NCI-H1436 treated with DMSO at 0.1 percent for 48 hours (cell line): ENCODE measurements at regions not wholly inside any gene's neighbourhood (a gene's known extent, or its start where the extent isn't known, plus 50 kb on each side); places are given as distances from the start of the nearest gene placed in this dataset.
"Not testable (repeated sequence)": the region's sequence is repeated elsewhere in the genome, so short reads cannot be mapped to it uniquely, and the experiment has no call there.

Experiments used
- DNase-seq: peaks from one replicate; lab custom pipeline; 2025; lab: John Stamatoyannopoulos, UW

DNA sequence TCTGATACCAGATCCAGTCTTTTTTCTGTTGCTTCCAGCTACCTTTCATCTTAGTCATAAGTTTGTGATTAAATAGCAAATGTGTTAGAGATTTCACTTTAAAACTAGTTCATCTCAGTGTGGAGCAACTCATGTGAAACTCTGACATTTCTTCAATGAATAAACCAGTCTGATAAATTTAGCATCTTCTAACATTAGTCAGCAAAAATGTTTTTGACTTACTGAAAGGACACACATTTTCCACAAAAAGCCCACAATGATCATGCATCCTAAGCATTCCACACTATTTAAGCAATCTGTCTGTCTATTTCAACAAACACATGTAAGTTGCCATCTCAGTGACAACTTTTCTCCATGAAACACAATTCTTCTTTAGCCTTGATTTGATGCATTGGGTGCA is 222.2 kb upstream of the SLC35B3 start:
- DNase-seq = no peak

DNA sequence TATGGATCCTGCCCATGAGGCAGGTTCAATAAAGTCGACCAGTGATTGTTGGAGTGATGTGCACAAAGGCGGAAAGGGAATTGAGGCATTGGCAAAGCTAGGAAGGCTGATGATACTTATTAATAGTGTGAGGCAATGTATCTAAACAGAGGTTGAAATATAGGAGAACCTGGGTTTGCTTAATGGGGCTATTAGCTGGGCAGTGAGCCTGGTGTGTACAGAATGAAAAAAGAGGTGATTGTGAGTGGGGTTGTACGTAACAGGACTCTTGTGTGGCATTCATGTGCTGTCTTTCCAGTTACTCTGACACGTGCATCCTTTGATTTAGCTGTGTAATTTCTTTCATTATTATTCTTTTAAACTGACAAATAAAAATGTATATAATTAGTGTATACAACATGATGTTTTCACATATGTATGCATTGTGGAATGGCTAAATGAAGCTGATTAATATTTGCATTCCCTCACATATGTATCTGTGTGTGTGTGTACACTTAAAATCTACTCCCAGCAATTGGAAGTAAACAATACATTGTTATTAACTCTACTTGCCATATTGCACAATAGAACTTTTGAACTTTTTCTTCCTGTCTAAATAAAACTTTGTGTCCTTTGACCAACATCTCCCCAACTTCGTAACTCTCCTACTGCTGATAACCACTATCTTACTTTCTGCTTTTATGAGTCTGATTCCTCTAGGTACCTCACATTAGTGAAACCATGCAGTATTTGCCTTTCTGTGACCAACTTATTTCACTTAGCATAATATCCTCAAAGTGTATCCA is 220.5 kb upstream of the SLC35B3 start:
- no peak for DNase-seq

DNA sequence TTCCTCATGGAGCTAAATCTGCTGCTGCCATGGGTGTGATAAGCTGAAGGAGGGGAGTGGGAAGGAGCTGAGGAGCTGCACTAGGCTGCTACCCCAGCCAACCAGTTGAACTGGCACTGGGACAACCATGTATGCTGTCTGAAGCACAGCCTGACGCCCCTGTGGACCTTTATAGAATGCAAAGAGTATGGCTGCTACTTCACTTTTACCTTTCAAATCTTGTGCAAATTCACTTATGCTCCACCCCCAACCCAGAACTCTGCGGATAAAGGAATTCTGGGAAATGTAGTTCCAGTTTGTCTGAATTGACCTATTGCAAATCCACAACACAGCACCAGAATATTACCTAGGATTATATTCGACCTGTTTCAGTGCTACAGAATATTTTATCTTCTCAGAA is 217.4 kb upstream of the SLC35B3 start:
- no peak for DNase-seq

DNA sequence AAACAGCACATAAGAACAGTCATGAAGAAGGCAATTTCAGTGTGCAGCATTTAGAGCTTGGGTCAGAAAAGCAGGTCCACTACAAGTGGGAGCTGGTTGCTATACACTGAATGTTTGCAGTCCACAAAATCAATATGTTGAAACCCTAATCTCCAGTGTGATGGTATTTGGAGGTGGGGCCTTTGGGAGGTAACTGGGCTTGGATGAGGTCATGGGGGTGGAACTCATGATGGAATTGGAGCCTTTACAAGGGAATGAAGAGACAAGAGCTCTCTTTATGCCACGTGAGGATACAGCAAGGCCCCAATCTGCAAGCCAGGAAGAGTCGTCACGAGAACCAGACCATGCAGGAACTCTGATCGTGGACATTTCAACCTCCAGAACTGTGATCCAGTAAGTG is 216.7 kb upstream of the SLC35B3 start:
- no peak for DNase-seq

DNA sequence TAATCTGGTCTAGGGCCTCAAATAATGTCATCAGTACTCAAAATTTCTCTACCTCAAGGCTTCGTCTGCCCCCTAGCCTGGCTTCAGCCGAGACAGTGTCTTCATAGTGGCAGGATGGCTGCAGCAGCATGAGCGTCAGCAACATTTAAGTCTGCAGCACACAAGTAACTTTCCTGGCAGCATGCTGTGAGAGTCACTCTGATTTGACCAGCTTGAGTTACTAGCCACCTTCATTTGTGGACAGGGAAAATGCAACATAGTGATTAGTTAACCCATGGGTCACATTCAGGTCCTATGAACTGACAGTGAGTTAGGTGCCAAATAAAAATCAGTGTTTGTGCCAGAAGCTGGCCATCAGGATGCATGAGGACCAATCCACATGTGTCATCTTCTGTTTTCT is 209.9 kb upstream of the SLC35B3 start:
- DNase-seq = no peak

DNA sequence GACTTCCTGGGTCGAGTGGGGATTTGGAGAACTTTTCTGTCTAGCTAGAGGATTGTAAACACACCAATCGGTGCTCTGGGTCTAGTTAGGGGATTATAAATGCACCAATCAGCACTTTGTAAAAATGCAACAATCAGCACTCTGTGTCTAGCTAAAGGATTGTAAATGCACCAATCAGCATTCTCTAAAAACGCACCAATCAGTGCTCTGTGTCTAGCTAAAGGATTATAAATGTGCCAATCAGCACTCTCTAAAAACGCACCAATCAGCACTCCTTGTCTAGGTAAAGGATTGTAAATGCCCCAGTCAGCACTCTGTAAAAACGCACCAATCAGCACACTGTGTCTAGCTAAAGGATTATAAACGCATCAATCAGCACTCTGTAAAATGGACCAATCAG is 209.0 kb upstream of the SLC35B3 start:
- no peak for DNase-seq

DNA sequence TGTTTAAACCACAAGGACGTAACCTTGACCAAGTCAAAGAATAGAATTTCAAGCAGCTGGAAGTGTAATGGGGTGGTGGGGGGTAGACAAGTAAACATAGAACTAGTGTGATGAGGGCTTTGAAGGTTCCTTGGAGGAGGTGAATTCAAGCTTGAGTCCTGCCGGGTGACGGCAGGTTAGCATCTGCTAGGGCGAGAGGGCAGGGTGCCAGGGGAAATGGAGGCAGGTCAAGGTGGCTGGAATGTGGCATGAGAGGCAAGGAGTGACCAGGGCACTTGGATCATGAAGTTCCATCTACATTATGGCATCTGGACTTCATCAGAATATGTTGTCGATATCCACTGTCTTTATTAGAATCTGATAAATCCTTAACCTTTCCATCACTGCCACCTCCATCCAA is 207.5 kb upstream of the SLC35B3 start:
- DNase-seq = no peak

DNA sequence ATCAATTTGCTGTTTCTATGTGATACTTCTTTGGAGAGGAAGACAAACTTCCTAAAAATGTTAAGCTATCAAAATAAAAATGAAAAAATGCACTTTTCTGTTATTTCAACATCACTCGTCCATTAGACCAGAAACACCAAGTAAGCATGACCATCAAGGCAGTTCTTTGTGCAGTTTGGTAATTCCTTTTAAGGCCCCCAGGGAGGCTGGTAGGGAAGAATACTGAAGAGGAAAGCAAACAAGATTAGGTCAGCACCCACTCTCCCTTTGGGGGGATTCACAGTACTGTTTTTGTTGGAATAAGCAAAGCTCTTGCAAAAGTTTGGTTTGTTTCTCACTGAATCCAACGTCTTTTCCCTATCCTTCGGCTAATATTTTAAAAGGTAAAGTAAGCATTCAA is 206.8 kb upstream of the SLC35B3 start:
- DNase-seq = no peak

DNA sequence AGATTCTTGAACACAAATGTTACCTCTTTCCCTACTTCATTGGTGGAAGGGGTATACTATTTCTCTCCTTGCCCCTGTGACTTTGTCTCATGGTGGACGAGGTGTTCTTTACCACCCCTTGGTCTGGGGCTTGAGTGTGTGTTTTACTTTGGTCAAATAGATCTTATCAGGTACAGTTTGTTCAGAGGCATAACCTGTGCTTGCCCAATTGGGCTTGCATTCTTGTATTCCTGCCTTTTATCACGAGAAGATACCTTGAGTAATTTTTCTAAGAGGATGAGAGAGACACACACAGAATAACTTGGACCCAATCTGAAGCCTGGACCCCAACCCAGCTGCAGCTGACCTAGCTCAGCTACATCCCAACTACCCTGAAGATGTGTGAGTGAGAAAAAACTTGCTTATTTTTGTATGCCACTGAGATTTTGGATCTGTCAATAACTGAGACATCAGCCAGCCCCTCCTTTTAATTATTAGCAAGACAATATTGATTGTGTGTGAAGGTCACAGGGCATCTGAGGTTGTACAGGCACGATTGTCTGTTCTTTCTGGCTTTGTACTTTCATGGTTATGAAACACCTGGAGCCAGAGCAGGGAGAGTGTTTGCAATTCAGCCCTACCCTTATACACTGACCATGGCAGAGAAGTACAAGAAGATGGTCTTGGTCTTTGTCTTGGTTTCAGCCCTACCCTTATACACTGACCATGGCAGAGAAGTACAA is 204.7 kb upstream of the SLC35B3 start:
- no peak for DNase-seq

DNA sequence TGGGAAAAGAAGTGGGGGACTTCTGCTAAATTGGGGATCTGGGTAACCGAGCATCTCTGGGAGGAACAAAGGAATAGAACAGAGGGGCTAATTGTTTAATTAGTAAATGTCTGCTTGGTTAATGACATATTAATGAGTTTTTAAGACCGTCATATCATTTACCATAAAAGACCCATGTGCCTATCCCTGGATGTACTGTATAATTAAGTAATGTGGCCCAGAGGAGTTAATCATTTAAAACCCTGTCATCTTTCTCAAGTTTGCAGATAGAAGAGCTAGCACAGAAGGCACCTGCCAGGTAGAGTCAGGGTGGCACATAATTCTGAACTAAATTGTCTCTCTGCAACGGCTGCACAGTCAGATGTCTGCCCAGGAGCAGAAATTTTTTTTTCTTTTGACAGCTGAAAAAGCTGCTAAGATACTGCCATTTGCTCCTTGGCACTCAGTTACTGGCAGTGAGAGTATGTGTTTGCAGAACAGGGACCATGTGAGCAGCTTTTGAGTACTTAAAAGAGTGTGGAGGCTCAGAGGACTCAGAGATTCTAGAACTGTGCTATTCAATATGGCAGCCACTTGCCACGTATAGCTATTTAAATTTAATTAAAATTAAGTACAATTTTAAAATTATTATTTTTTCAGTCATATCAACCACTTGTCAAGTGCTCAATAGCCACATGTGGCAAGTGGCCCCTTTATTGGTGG is 202.7 kb upstream of the SLC35B3 start:
- no peak for DNase-seq

DNA sequence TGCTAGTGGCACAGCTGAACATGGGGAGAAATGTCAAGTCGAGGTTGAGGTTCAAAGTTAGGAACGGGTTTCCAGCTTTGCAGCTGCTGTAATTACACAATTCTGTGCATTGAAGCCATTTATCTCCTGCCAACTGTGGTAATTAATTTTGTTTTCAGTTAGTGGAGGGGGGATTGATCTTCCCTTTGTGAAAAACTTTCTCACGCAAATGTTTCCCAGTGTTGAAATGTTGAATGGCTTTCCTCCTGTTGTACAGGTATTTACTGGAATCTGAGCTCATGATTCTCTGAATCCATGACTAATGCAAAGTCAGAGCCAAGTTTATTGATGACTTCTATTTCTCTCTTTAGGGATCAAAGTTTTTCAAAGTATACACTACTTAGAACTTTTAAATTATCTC is 198.4 kb upstream of the SLC35B3 start:
- no peak for DNase-seq

DNA sequence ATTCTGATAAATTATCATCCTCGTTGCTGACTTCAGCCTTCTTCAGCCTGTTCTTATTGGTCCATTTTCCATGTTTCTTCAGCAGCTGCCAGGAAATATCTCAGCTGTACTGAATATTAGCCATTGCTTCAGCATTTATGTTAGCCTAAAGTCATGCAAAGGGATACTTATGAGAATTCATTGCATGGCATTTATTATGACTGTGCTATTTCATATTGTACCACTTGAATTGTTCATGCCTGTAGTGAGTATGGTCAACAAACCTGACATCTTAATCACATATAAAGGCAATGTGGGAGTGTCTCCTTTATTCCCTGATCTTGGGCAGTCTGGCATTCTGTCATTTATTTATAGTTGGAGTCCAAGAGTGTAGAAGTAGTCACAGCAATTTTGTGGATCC is 193.4 kb upstream of the SLC35B3 start:
- no peak for DNase-seq

DNA sequence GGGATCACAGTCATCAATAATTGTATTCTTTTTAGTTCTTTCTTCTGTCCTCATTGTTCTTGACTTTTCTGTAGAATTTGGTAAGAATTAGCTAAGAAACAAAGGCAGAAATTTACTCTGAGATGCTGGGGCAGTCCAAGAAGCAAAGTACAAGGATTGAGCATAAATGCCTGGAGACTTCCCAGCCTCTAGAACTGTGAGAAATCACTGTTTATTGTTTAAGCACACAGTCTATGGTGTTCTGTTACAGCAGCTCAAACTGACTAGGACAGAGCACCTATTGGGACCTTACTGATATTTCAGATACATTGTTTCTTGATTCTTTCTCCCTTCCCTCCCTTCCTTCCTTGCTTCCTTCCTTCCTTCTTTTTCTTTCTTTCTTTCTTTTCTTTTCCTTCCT is 192.7 kb upstream of the SLC35B3 start:
- DNase-seq = no peak

DNA sequence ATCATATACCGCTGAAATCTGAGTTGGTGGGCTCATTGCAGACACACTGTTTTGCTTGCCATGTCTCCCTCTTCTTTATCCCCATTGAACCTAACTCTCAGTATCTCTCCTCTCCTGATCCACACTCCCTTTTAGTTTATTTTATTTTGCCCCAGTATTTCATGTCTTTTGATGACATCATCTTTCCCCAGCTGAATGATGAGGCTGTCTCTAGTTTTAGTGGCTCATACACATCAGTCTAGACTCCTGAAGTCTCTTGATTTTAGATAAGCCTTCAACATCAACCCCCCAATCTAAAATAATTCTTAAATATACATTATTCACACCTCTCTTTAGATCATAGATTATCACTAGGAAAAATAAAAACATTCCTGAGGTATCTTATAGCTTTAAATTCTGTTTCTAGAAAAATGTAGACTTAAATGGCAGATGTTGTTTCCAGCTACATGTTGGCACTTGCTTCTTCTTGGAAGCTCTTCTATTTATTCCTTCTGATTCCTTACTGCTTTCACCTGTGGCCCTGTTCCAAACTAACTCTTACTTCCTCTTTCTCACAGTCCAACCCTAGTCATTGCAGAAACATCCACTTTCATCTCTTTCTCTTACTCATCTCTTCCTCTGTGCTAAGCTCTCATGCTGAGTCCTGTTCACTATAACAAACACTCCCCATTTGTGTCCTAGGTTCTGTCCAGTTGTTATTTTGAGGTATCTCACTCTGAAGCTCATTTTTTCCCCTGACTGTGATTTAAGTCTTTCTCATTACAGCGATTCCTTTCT is 191.9 kb upstream of the SLC35B3 start:
- no peak for DNase-seq

DNA sequence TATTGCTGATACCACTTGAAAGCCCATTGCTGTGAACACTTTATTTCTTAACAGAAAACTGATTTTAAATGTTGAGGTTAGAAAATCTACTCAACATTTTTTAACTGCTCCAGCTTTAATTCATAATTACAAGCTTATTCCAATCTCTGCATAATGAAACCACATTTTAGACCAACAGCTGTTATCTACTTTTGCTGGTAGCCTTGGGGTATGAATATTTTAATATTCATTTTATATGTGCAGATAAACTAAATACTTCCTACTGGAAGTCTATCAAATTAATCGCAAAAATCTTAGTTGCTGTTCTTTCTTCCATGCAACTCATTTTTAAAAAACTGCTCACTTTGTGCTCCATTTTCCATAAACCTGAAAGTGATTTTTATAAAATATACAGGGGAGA is 189.3 kb upstream of the SLC35B3 start:
- DNase-seq = no peak

DNA sequence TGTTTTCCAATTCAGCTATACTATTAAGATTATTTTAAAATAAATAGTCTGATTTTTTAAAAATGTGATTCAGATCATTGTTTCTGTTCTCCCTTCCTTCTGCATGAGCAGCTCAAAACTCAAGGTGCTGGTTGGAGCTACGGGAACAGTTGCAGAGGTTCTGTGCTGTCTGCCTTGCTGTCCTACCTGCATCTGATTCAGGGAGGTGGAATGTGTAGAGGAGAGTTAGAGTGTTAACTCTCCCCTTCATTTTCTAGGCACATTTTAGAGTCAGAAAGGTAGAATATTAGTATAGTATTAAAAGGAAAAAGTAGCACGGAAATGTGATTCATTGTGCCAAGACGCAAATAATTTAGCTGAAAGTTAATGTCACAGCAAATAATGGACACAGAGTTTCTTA is 188.1 kb upstream of the SLC35B3 start:
- DNase-seq = no peak

DNA sequence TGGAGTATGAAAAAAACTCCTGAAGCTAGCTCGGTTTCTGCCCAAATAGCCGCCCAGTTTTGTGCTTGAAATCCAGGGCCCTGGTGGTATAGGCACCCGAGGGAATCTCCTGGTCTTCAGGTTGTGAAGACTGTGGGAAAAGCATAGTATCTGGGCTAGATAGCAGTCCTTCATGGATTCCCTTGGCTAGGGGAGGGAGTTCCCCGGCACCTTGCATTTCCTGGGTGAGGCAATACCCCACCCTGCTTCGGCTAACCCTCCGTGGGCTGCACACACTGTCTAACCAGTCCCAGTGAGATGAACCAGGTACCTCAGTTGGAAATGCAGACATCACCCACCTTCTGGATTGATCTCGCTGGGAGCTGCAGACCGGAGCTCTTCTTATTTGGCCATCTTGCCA is 184.5 kb upstream of the SLC35B3 start:
- DNase-seq = no peak

DNA sequence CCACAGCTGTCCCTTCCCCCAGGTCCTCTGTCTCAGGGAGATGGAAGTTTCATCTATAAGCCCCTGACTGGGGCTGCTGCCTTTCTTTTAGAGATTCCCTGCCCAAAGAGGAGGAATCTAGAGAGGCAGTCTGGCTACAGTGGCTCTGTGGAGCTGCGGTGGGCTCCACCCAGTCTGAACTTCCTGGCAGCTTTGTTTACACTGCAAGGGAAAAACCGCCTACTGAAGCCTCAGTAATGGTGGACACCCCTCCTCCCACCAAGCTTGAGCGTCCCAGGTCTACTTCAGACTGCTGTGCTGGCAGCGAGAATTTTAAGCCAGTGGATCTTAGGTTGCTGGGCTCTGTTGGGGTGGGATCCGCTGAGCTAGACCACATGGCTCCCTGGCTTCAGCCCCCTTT is 184.1 kb upstream of the SLC35B3 start:
- DNase-seq = not testable (repeated sequence)

DNA sequence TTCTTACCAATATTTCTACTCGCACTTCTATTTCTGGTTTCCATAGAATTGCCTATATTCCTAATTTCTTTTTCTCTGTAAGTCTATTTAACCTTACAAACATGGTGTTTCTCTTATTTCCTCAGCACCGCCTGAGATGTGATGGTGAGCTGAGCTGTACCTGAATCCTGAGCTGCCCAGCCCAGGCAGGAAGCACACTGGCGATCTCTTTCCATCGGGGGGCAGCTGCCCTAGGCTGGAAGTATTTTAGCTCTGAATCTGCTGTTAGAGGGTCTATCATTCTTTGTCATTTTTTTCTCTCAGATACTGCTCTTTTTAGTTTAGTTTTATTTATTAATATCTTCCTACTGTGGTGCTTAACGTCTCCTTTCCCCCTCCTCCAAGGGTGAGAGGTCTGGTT is 173.4 kb upstream of the SLC35B3 start:
- DNase-seq = no peak

DNA sequence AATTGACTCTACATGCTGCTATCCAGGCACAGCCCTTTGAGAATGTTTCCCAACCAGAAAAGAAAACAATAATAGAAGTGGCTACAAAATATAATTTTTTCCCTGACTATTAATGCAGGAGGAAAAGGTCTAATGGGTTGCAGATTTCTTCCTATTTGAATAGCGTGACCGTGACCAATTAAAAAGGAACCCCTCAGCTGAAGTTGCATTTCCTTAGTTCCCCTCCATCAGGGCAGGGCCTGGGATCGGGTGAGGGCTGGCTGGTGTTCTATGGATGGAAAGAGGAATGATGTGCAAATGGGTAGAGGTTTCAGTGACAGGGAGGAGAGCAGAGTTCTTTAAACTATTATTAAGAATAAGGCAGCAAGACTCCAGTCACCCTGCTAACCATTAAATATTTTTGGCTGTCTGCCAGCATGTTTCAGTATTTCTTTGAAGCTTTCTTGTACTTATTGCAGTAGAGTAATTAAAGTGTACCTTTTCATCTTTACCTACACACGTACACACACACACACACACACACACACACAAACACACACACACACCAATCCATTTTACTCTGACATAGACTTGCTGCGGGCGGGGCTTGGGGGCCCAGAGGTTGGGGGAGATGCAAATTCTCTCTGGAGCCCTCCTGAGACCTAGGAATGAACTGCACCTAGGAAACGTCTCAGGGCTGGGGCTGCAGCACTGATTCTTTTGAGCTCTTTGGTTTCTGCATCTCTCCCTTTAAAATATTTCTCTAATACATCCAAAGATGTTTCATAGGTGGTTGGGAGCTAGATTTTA is 154.8 kb upstream of the SLC35B3 start:
- DNase-seq = no peak

DNA sequence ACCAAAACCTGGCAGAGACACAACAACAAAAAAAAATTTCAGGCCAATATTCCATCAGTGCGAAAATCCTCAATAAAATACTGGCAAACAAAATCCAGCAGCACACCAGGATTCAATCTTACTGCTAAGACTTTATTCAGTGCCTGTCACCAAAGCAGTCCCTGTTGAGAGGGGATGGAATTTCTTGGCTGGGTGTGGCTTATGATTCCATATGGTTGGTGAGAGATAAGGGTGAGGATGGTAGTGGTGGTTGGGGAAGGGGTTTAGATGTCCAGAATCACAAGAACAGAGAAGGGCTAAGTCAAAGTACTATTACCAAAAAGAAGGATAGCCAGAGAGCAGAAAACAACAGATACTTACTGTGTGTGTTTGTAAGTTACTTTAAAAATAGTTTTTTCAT is 152.8 kb upstream of the SLC35B3 start:
- DNase-seq = no peak

DNA sequence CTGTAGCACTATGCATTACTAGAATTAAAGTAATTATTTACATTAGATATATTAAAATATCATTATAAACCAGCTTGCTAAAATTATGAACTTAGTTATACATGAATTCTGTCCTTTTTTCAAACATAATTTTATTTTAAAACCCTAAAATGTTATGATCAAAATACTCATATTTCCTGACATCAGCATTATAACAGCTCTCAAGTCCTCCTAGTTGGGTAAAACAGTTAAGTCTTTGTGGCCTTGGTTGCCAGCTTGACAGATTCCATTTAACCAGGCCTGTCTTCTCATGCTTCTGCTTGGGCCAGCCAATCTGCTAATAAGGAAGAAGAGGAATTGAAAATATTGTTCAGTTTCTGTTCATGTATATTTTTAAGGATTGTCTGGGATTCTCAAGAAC is 147.9 kb upstream of the SLC35B3 start:
- DNase-seq = no peak
